Activated T-cell treated with anti-CD3 and anti-CD28 coated beads, Interleukin-2, amount 50 U/mL, for 72 hours (primary cell): ENCODE measurements at regions not wholly inside any gene's neighbourhood (a gene's known extent, or its start where the extent isn't known, plus 50 kb on each side); places are given as distances from the start of the nearest gene placed in this dataset.

Experiments
- ATAC-seq, 2 donors: fragments of 150-1000 bp; cut with Tn5 transposase; replicated peaks in 1 of 2; 2 replicates each; pipeline ENCODE4 v1.10.0; 2021; ENCODE audit warnings: moderate library complexity in 2 of 2, mild to moderate bottlenecking in 1 of 2
- DNase-seq, 2 donors: peaks; one replicate each; pipeline ENCODE4 v3.0.0; 2021 to 2022; ENCODE audit warnings: mixed read lengths in 1 of 2
- H3K27ac Mint-ChIP-seq: one replicate; pipeline ENCODE4 v1.8.0; 2022; ENCODE audit warnings: mild to moderate bottlenecking, moderate library complexity, mixed read lengths
- H3K27me3 Mint-ChIP-seq: one replicate; pipeline ENCODE4 v1.8.0; 2022; ENCODE audit warnings: low read depth, mixed read lengths
- H3K36me3 Mint-ChIP-seq, 2 donors: one replicate each; pipeline ENCODE4 v1.8.0; 2022; ENCODE audit warnings: mixed read lengths in 2 of 2, mild to moderate bottlenecking in 1 of 2; ENCODE audit not compliant: insufficient read depth in 2 of 2
- H3K4me1 Mint-ChIP-seq: one replicate; pipeline ENCODE4 v1.8.0; 2022; ENCODE audit warnings: low read depth, mixed read lengths
- H3K4me3 Mint-ChIP-seq, 2 donors: one replicate each; pipeline ENCODE4 v1.8.0; 2022; ENCODE audit warnings: mild to moderate bottlenecking in 2 of 2, mixed read lengths in 2 of 2, moderate library complexity in 2 of 2
- H3K9me3 Mint-ChIP-seq, 2 donors: one replicate each; pipeline ENCODE4 v1.8.0; 2022; ENCODE audit warnings: mixed read lengths in 2 of 2

GRCh38 chr1:244221991-244222390 is 170.9 kb downstream of the ZBTB18 start:
- no peak for DNase-seq
- H3K27ac Mint-ChIP-seq: no peak overlapping the region
- no peaks in the 10 kb centered on the region for H3K4me1 Mint-ChIP-seq
- ATAC-seq: no peak
- no peaks in the 10 kb centered on the region for H3K27me3 Mint-ChIP-seq
- H3K36me3 Mint-ChIP-seq: no peaks in the 10 kb centered on the region
- no peak overlapping the region for H3K4me3 Mint-ChIP-seq
- no peaks in the 10 kb centered on the region for H3K9me3 Mint-ChIP-seq

GRCh38 chr1:244224487-244225430 is 173.7 kb downstream of the ZBTB18 start:
- no peaks in the 10 kb centered on the region for H3K27me3 Mint-ChIP-seq

GRCh38 chr1:244226435-244226834 is 175.4 kb downstream of the ZBTB18 start:
- Mint-ChIP-seq H3K4me3 (no peak overlapping the region), H3K4me1 (no peaks in the 10 kb centered on the region), H3K9me3 (no peaks in the 10 kb centered on the region), H3K27me3 (no peaks in the 10 kb centered on the region), H3K36me3 (no peaks in the 10 kb centered on the region), H3K27ac (no peak overlapping the region)
- DNase-seq (no peak), ATAC-seq (no peak)

More at GRCh38 chr1:244224487-244225430, 173.7 kb downstream of the ZBTB18 start:
- no peak overlapping the region for H3K27ac Mint-ChIP-seq
- no peaks in the 10 kb centered on the region for H3K36me3 Mint-ChIP-seq
- no peak for DNase-seq
- H3K9me3 Mint-ChIP-seq: no peaks in the 10 kb centered on the region
- H3K4me3 Mint-ChIP-seq: no peak overlapping the region
- no peak for ATAC-seq
- no peaks in the 10 kb centered on the region for H3K4me1 Mint-ChIP-seq

- H3K36me3 Mint-ChIP-seq: no peaks in the 10 kb centered on the region
- no peaks in the 10 kb centered on the region for H3K9me3 Mint-ChIP-seq
- H3K4me1 Mint-ChIP-seq: peaks cover 4% of the 10 kb centered on the region
- no peak overlapping the region for H3K27ac Mint-ChIP-seq
- no peak for DNase-seq
- ATAC-seq: no peak
- H3K4me3 Mint-ChIP-seq: no peak overlapping the region
- H3K27me3 Mint-ChIP-seq: no peaks in the 10 kb centered on the region
Observed at GRCh38 chr1:244230470-244230869, 179.4 kb downstream of the ZBTB18 start.

GRCh38 chr1:244231193-244231571 is 180.1 kb downstream of the ZBTB18 start:
- Mint-ChIP-seq H3K36me3 (no peaks in the 10 kb centered on the region), H3K27me3 (no peaks in the 10 kb centered on the region), H3K9me3 (no peaks in the 10 kb centered on the region), H3K27ac (no peak overlapping the region), H3K4me1 (peaks cover 4% of the 10 kb centered on the region), H3K4me3 (peak overlapping the region in 1 of 2 donors; percentile 56)
- DNase-seq (no peak), ATAC-seq (no peak)

- H3K36me3 Mint-ChIP-seq: no peaks in the 10 kb centered on the region
- peaks cover 4% of the 10 kb centered on the region for H3K4me1 Mint-ChIP-seq
- no peak for ATAC-seq
- H3K9me3 Mint-ChIP-seq: no peaks in the 10 kb centered on the region
- DNase-seq: no peak
- H3K27ac Mint-ChIP-seq: no peak overlapping the region
- peak overlapping the region in 1 of 2 donors; percentile 56 for H3K4me3 Mint-ChIP-seq
- H3K27me3 Mint-ChIP-seq: no peaks in the 10 kb centered on the region
Observed at GRCh38 chr1:244231572-244232315, 180.7 kb downstream of the ZBTB18 start.

- Mint-ChIP-seq H3K4me3 (no peak overlapping the region), H3K27ac (no peak overlapping the region), H3K9me3 (no peaks in the 10 kb centered on the region), H3K27me3 (no peaks in the 10 kb centered on the region), H3K4me1 (peaks cover 5% of the 10 kb centered on the region), H3K36me3 (no peaks in the 10 kb centered on the region)
- peak; percentile 47 to 51 for ATAC-seq
- DNase-seq: no peak
Observed at GRCh38 chr1:244234009-244234643, 183.0 kb downstream of the ZBTB18 start.

- H3K27me3 Mint-ChIP-seq: no peaks in the 10 kb centered on the region
- H3K9me3 Mint-ChIP-seq: no peaks in the 10 kb centered on the region
- peaks cover 12% of the 10 kb centered on the region for H3K4me1 Mint-ChIP-seq
- ATAC-seq (no peak), DNase-seq (no peak)
- H3K36me3 Mint-ChIP-seq: no peaks in the 10 kb centered on the region
- H3K27ac Mint-ChIP-seq: no peak overlapping the region
- H3K4me3 Mint-ChIP-seq: no peak overlapping the region
Observed at GRCh38 chr1:244235157-244235556, 184.1 kb downstream of the ZBTB18 start.

GRCh38 chr1:244236101-244236500 is 185.0 kb downstream of the ZBTB18 start:
- Mint-ChIP-seq H3K36me3 (no peaks in the 10 kb centered on the region), H3K9me3 (no peaks in the 10 kb centered on the region), H3K27me3 (no peaks in the 10 kb centered on the region), H3K4me1 (peaks cover 12% of the 10 kb centered on the region), H3K27ac (no peak overlapping the region), H3K4me3 (no peak overlapping the region)
- DNase-seq (no peak), ATAC-seq (no peak)

GRCh38 chr1:244236721-244237120 is 185.6 kb downstream of the ZBTB18 start:
- Mint-ChIP-seq H3K36me3 (no peaks in the 10 kb centered on the region), H3K9me3 (no peaks in the 10 kb centered on the region), H3K27ac (no peak overlapping the region), H3K4me3 (no peak overlapping the region), H3K4me1 (peaks cover 12% of the 10 kb centered on the region), H3K27me3 (no peaks in the 10 kb centered on the region)
- no peak for DNase-seq
- ATAC-seq: no peak

GRCh38 chr1:244237445-244237844 is 186.4 kb downstream of the ZBTB18 start:
- no peaks in the 10 kb centered on the region for H3K27me3 Mint-ChIP-seq

GRCh38 chr1:244239261-244239770 is 188.2 kb downstream of the ZBTB18 start:
- Mint-ChIP-seq H3K9me3 (no peaks in the 10 kb centered on the region), H3K27me3 (no peaks in the 10 kb centered on the region), H3K36me3 (no peaks in the 10 kb centered on the region), H3K27ac (peak overlapping the region; percentile 7), H3K4me1 (peaks cover 16% of the 10 kb centered on the region), H3K4me3 (no peak overlapping the region)
- DNase-seq (no peak), ATAC-seq (peak; percentile 45 to 53)

More at GRCh38 chr1:244237445-244237844, 186.4 kb downstream of the ZBTB18 start:
- H3K36me3 Mint-ChIP-seq: no peaks in the 10 kb centered on the region
- no peak for ATAC-seq
- H3K4me3 Mint-ChIP-seq: no peak overlapping the region
- H3K27ac Mint-ChIP-seq: no peak overlapping the region
- H3K4me1 Mint-ChIP-seq: peaks cover 16% of the 10 kb centered on the region
- H3K9me3 Mint-ChIP-seq: no peaks in the 10 kb centered on the region
- DNase-seq: no peak

- DNase-seq (no peak), ATAC-seq (no peak)
- no peaks in the 10 kb centered on the region for H3K36me3 Mint-ChIP-seq
- H3K4me1 Mint-ChIP-seq: peaks cover 16% of the 10 kb centered on the region
- no peaks in the 10 kb centered on the region for H3K9me3 Mint-ChIP-seq
- no peak overlapping the region for H3K4me3 Mint-ChIP-seq
- no peak overlapping the region for H3K27ac Mint-ChIP-seq
- no peaks in the 10 kb centered on the region for H3K27me3 Mint-ChIP-seq
Observed at GRCh38 chr1:244241438-244241837, 190.4 kb downstream of the ZBTB18 start.
